GM23338 (cell line): ENCODE measurements at regions not wholly inside any gene's neighbourhood (a gene's known extent, or its start where the extent isn't known, plus 50 kb on each side); places are given as distances from the start of the nearest gene placed in this dataset.

Experiments
- CTCF ChIP-seq, 2 experiments: fragments of 200-600 bp in 1 of 2; sonication (generic) in 1 of 2; conservative IDR thresholded peaks; 2 replicates each; pipeline versions ENCODE4 v1.5.1 to v1.6.1; 2016 to 2017; ENCODE audit warnings: antibody characterized with exemption in 2 of 2, low read depth in 2 of 2, mild to moderate bottlenecking in 2 of 2, moderate library complexity in 1 of 2
- ETS1 ChIP-seq: IDR thresholded peaks from 2 replicates; pipeline ENCODE4 v1.6.1; 2016; ENCODE audit warnings: antibody characterized with exemption
- EZH2 ChIP-seq: fragments of 200-600 bp; sonication (generic); IDR thresholded peaks from one replicate; pipeline ENCODE4 v1.8.0; 2017; ENCODE audit warnings: antibody characterized with exemption, mild to moderate bottlenecking, low read depth; ENCODE audit not compliant: unreplicated experiment
- EZH2phosphoT487 ChIP-seq: fragments of 200-600 bp; sonication (generic); IDR thresholded peaks from one replicate; pipeline ENCODE4 v1.8.1; 2018; ENCODE audit warnings: antibody characterized with exemption; ENCODE audit not compliant: unreplicated experiment
- POLR2AphosphoS5 ChIP-seq: IDR thresholded peaks from 2 replicates; pipeline ENCODE4 v1.6.1; 2016; ENCODE audit warnings: antibody characterized with exemption, low read depth
- REST ChIP-seq: IDR thresholded peaks from one replicate; pipeline ENCODE4 v1.6.1; 2018; ENCODE audit warnings: antibody characterized with exemption; ENCODE audit not compliant: unreplicated experiment
- STAT1 ChIP-seq: IDR thresholded peaks from one replicate; pipeline ENCODE4 v1.6.1; 2016; ENCODE audit warnings: antibody characterized with exemption; ENCODE audit not compliant: unreplicated experiment

GRCh38 chr5:5667136-5667554 lies 244.7 kb downstream of the ICE1 start:
- TF ChIP-seq CTCF (conservative IDR thresholded peaks at IDR 0.05; ENCODE audit: low read depth in 2 of 2), result no peak
- no peak for TF ChIP-seq REST
- TF ChIP-seq EZH2phosphoT487, result no peak
- no peak for TF ChIP-seq EZH2
- no peak for TF ChIP-seq POLR2AphosphoS5
- no peak for TF ChIP-seq ETS1
- no peak for TF ChIP-seq STAT1
